Mesendoderm (in vitro differentiated cells): ENCODE measurements at regions not wholly inside any gene's neighbourhood (a gene's known extent, or its start where the extent isn't known, plus 50 kb on each side); places are given as distances from the start of the nearest gene placed in this dataset.

Experiments used
- DNase-seq: peaks from one replicate; pipeline ENCODE4 v3.0.0; 2013
- H2AK5ac ChIP-seq: 2 replicates; pipeline ENCODE4 v1.6.1; 2013; ENCODE audit warnings: low read length, inconsistent platforms
- H2BK120ac ChIP-seq: 2 replicates; pipeline ENCODE4 v1.6.1; 2013; ENCODE audit warnings: low read depth, mild to moderate bottlenecking, low read length, moderate library complexity, mixed read lengths
- H2BK15ac ChIP-seq: replicated peaks from 2 replicates; pipeline ENCODE4 v1.6.1; 2013; ENCODE audit warnings: low read depth, mild to moderate bottlenecking, moderate library complexity
- H2BK5ac ChIP-seq: 2 replicates; pipeline ENCODE4 v1.6.1; 2013; ENCODE audit warnings: low read length, inconsistent platforms
- H3K18ac ChIP-seq: 2 replicates; pipeline ENCODE4 v1.6.1; 2013; ENCODE audit warnings: mild to moderate bottlenecking, low read length, mixed read lengths
- H3K23ac ChIP-seq: one replicate; pipeline ENCODE4 v1.6.1; 2013; ENCODE audit warnings: low read length
- H3K27ac ChIP-seq: 2 replicates; pipeline ENCODE4 v1.5.1; 2013; ENCODE audit warnings: low read depth, mild to moderate bottlenecking, inconsistent platforms, low read length, moderate library complexity
- H3K27me3 ChIP-seq: 2 replicates; pipeline ENCODE4 v1.6.1; 2013; ENCODE audit warnings: low read length, control low read depth, mild to moderate bottlenecking, inconsistent platforms; ENCODE audit not compliant: insufficient read depth, poor library complexity
- H3K36me3 ChIP-seq: 2 replicates; pipeline ENCODE4 v1.6.1; 2013; ENCODE audit warnings: low read length, inconsistent platforms; ENCODE audit not compliant: control insufficient read depth, insufficient read depth
- H3K4ac ChIP-seq: one replicate; pipeline ENCODE4 v1.6.1; 2013; ENCODE audit warnings: low read depth, mild to moderate bottlenecking, low read length, moderate library complexity
- H3K4me1 ChIP-seq: 2 replicates; pipeline ENCODE4 v1.6.1; 2013; ENCODE audit warnings: low read depth, low read length, inconsistent platforms; ENCODE audit not compliant: control insufficient read depth
- H3K4me2 ChIP-seq: 2 replicates; pipeline ENCODE4 v1.6.1; 2013; ENCODE audit warnings: low read length
- H3K4me3 ChIP-seq: 2 replicates; pipeline ENCODE4 v1.5.1; 2013; ENCODE audit warnings: mild to moderate bottlenecking, low read length
- H3K56ac ChIP-seq: one replicate; pipeline ENCODE4 v1.6.1; 2013; ENCODE audit warnings: low read length
- H3K79me1 ChIP-seq: 2 replicates; pipeline ENCODE4 v1.6.1; 2013; ENCODE audit warnings: low read length, inconsistent platforms
- H3K79me2 ChIP-seq: 2 replicates; pipeline ENCODE4 v1.6.1; 2013; ENCODE audit warnings: mild to moderate bottlenecking, low read length; ENCODE audit not compliant: control insufficient read depth, insufficient read depth
- H3K9ac ChIP-seq: 2 replicates; pipeline ENCODE4 v1.6.1; 2013; ENCODE audit warnings: low read length, inconsistent platforms
- H4K5ac ChIP-seq: one replicate; pipeline ENCODE4 v1.6.1; 2013; ENCODE audit warnings: low read length
- H4K8ac ChIP-seq: one replicate; pipeline ENCODE4 v1.6.1; 2013; ENCODE audit warnings: low read depth, mild to moderate bottlenecking, control low read depth, low read length, moderate library complexity
- WGBS: extraction: QIAGEN DNeasy Blood & Tissue Kit; methylation state at CpG from one replicate; pipeline ENCODE4 v1.1.7; 2013; ENCODE audit warnings: low lambda C conversion rate, missing lambda C conversion rate; ENCODE audit not compliant: insufficient coverage; ENCODE audit errors: extremely low coverage; 5-methylcytosine and 5-hydroxymethylcytosine counted together

DNA sequence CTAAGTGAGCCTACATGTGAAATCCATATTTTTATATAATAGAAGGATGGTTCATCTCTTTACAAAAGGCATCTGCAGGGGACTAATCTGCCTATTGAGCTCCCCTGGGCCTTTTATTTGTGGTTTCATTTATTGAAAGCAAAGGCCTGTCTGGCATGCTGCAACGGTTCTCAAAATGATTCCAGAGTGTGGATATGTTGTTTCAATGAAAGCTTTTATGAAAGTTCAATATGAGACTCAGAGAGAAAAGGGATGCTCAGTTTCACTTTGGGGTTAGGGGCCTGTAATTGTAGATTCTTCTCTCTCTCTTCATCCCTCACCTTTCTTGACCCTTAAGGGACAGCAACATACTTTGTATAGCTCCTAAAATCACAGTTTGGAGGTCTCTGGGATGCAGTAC, 204.2 kb upstream of the CASK start:
- H3K79me1 ChIP-seq: no peaks in the 10 kb centered on the region
- no peak overlapping the region for H4K5ac ChIP-seq
- H2BK15ac ChIP-seq: no peak overlapping the region
- no peak overlapping the region for H3K56ac ChIP-seq
- no peaks in the 10 kb centered on the region for H3K4me1 ChIP-seq
- H3K4me3 ChIP-seq: no peak overlapping the region
- H3K9ac ChIP-seq: no peak overlapping the region
- H3K4me2 ChIP-seq: no peak overlapping the region
- no CpG with 5 or more reads among the region's 1 CpG for WGBS
- no peaks in the 10 kb centered on the region for H3K27me3 ChIP-seq
- no peak overlapping the region for H3K4ac ChIP-seq
- H4K8ac ChIP-seq: no peak overlapping the region
- H3K36me3 ChIP-seq: no peaks in the 10 kb centered on the region
- no peak overlapping the region for H2AK5ac ChIP-seq
- no peak overlapping the region for H3K27ac ChIP-seq
- H3K23ac ChIP-seq: no peak overlapping the region
- H3K18ac ChIP-seq: no peak overlapping the region
- H3K79me2 ChIP-seq: no peaks in the 10 kb centered on the region
- no peak overlapping the region for H2BK120ac ChIP-seq
- H2BK5ac ChIP-seq: no peak overlapping the region
- no peak for DNase-seq

GRCh38 chrX:42123369-42123768, 200.0 kb upstream of the CASK start:
- Histone ChIP-seq H3K4ac (no peak overlapping the region), H3K27ac (no peak overlapping the region), H3K4me2 (no peak overlapping the region), H3K18ac (no peak overlapping the region), H3K79me1 (no peaks in the 10 kb centered on the region), H3K9ac (no peak overlapping the region), H3K4me3 (no peak overlapping the region), H4K8ac (no peak overlapping the region), H3K27me3 (no peaks in the 10 kb centered on the region), H4K5ac (no peak overlapping the region), H3K56ac (no peak overlapping the region), H3K36me3 (no peaks in the 10 kb centered on the region), H3K79me2 (no peaks in the 10 kb centered on the region), H3K4me1 (no peaks in the 10 kb centered on the region), H2BK15ac (no peak overlapping the region), H2AK5ac (no peak overlapping the region), H3K23ac (no peak overlapping the region), H2BK120ac (no peak overlapping the region), H2BK5ac (no peak overlapping the region)
- no peak for DNase-seq
- WGBS: no CpG with 5 or more reads among the region's 4 CpGs

DNA sequence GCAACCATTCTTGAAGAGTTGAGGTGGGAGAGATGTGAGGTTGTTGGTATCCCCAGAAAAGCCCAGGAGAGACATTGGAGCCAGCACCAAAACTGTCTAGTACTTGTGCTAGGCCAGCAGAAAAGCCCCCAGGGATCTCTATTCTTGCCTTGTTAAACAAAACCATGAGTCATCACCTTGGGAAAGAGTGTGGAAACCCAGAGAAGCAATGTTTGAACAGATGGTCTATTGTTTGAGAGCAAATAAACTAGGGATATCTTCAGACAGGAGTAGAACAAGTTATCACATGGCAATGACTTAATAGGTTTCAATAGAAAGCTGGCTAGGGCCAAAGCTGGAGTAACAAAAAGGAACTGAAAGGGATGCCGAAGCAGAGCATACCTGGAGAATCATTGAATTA, 195.7 kb upstream of the CASK start:
- peak; percentile 19 for DNase-seq
- Histone ChIP-seq H3K27me3 (no peaks in the 10 kb centered on the region), H3K9ac (no peak overlapping the region), H3K4me2 (no peak overlapping the region), H3K79me2 (no peaks in the 10 kb centered on the region), H3K79me1 (no peaks in the 10 kb centered on the region), H3K56ac (no peak overlapping the region), H3K36me3 (no peaks in the 10 kb centered on the region), H2BK15ac (no peak overlapping the region), H2BK5ac (no peak overlapping the region), H3K4me3 (no peak overlapping the region), H2BK120ac (no peak overlapping the region), H3K4ac (no peak overlapping the region), H3K18ac (no peak overlapping the region), H3K27ac (no peak overlapping the region), H2AK5ac (no peak overlapping the region), H4K5ac (no peak overlapping the region), H3K4me1 (no peaks in the 10 kb centered on the region), H4K8ac (no peak overlapping the region), H3K23ac (no peak overlapping the region)
- WGBS: no CpG with 5 or more reads among the region's 1 CpG

- Histone ChIP-seq H3K27me3 (no peaks in the 10 kb centered on the region), H2AK5ac (no peak overlapping the region), H3K9ac (no peak overlapping the region), H3K18ac (no peak overlapping the region), H2BK15ac (no peak overlapping the region), H3K4me1 (no peaks in the 10 kb centered on the region), H2BK5ac (no peak overlapping the region), H2BK120ac (no peak overlapping the region), H3K4me2 (no peak overlapping the region), H3K4me3 (no peak overlapping the region), H3K79me1 (no peaks in the 10 kb centered on the region), H4K5ac (no peak overlapping the region), H3K4ac (no peak overlapping the region), H3K23ac (no peak overlapping the region), H3K56ac (no peak overlapping the region), H3K79me2 (no peaks in the 10 kb centered on the region), H3K27ac (no peak overlapping the region), H3K36me3 (no peaks in the 10 kb centered on the region), H4K8ac (no peak overlapping the region)
- DNase-seq: no peak
- no CpG with 5 or more reads among the region's 2 CpGs for WGBS
Measured at GRCh38 chrX:42117318-42117717, 194.0 kb upstream of the CASK start.

DNA sequence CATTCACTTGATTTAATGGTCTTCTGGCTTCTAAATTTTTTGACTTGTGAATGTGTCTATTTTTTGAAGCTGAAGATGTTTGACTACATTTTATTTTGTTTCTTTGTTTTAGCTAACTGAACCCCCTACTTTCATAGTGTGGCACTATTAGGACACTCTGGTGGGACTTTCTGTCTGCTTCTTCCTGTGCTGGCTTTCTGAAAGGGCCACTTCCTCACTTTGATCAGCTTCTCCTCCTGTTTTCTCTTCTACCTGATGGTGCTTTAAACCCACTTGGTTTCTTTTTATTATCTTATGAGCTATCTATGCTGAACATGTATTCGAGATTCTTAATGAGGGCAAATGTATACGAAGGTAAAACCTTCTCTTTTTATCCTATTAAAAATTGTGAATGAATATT, 186.1 kb upstream of the CASK start:
- Histone ChIP-seq H3K79me2 (no peaks in the 10 kb centered on the region), H3K9ac (no peak overlapping the region), H3K18ac (no peak overlapping the region), H2BK15ac (no peak overlapping the region), H2AK5ac (no peak overlapping the region), H3K56ac (no peak overlapping the region), H3K4me1 (no peaks in the 10 kb centered on the region), H3K36me3 (no peaks in the 10 kb centered on the region), H3K4ac (no peak overlapping the region), H4K8ac (no peak overlapping the region), H3K27ac (no peak overlapping the region), H3K4me2 (no peak overlapping the region), H3K27me3 (no peaks in the 10 kb centered on the region), H4K5ac (no peak overlapping the region), H3K4me3 (no peak overlapping the region), H3K23ac (no peak overlapping the region), H3K79me1 (no peaks in the 10 kb centered on the region), H2BK5ac (no peak overlapping the region), H2BK120ac (no peak overlapping the region)
- WGBS: no CpG with 5 or more reads among the region's 2 CpGs
- DNase-seq: no peak
